Testis (tissue), 2 donors: ENCODE measurements at regions not wholly inside any gene's neighbourhood (a gene's known extent, or its start where the extent isn't known, plus 50 kb on each side); places are given as distances from the start of the nearest gene placed in this dataset.

Experiments used
- CTCF ChIP-seq, 3 experiments: fragments of 450-650 bp in 2 of 3; fragments of 200-600 bp in 1 of 3; sonication (generic) in 1 of 3; IDR thresholded peaks; one replicate each; pipeline ENCODE4 v1.5.1; 2016 to 2019; ENCODE audit warnings: antibody characterized with exemption in 3 of 3, mild to moderate bottlenecking in 2 of 3, moderate library complexity in 1 of 3
- POLR2A ChIP-seq: fragments of 450-650 bp; IDR thresholded peaks from one replicate; pipeline ENCODE4 v1.6.1; 2017; ENCODE audit warnings: antibody characterized with exemption, mild to moderate bottlenecking, moderate library complexity

- no peak for TF ChIP-seq CTCF (IDR thresholded peaks at IDR 0.05)
- no peak for TF ChIP-seq POLR2A
These were observed 437.5 kb downstream of the BTBD3 start for GRCh38 chr20:12355185-12355584.
